ENCODE measurements at regions not wholly inside any gene's neighbourhood (a gene's known extent, or its start where the extent isn't known, plus 50 kb on each side); places are given as distances from the start of the nearest gene placed in this dataset.

- no peak for TF ChIP-seq TCF7L2 (IDR thresholded peaks at IDR 0.05; ENCODE audit: low read depth, low read length)
- TF ChIP-seq CTCF (IDR thresholded peaks at IDR 0.05): no peak
- no peak for TF ChIP-seq POLR2AphosphoS5 (IDR thresholded peaks at IDR 0.05; ENCODE audit: low read depth, low read length)
Observed at GRCh38 chr20:24732599-24732998, 216.5 kb upstream of the CST7 start.
